IMR-90 (cell line): ENCODE measurements at regions not wholly inside any gene's neighbourhood (a gene's known extent, or its start where the extent isn't known, plus 50 kb on each side); places are given as distances from the start of the nearest gene placed in this dataset.

Experiments
- ATAC-seq: fragments of 200-7000 bp; cut with Tn5 transposase; 2 replicates; pipeline ENCODE4 v1.9.1; 2020; ENCODE audit warnings: low read depth, mild to moderate bottlenecking, moderate library complexity
- BruUV-seq: library from RNA; stranded (reverse); fragments of 400-500 nt; replicated peaks from 2 replicates; lab custom pipeline; 2021; lab: Mats Ljungman, UMichigan
- CTCF ChIA-PET: fragments of 300-600 bp; formaldehyde crosslinking; extraction: SDS; loops from one replicate; lab custom pipeline; 2021; ENCODE audit warnings: antibody characterized with exemption; lab: Yijun Ruan, JAX
- POLR2A ChIA-PET: fragments of 300-600 bp; sonication (Branson Sonifier 250); formaldehyde crosslinking; loops from one replicate; lab custom pipeline; 2022; ENCODE audit warnings: antibody characterized with exemption; ENCODE audit not compliant: unreplicated experiment; lab: Charles Lee
- DNase-seq: peaks from one replicate; pipeline ENCODE4 v3.0.0; 2013
- H2AFZ ChIP-seq: replicated peaks from 2 replicates; pipeline ENCODE3; 2013; ENCODE audit warnings: low read length, mild to moderate bottlenecking; ENCODE audit not compliant: poor library complexity
- H2AK5ac ChIP-seq: 2 replicates; pipeline ENCODE4 v1.6.1; 2013; ENCODE audit warnings: low read depth, low read length, inconsistent platforms
- H2AK9ac ChIP-seq: replicated peaks from 2 replicates; pipeline ENCODE3; 2013; ENCODE audit warnings: mild to moderate bottlenecking, low read depth, low read length, moderate library complexity; ENCODE audit not compliant: poor library complexity
- H2BK120ac ChIP-seq: 2 replicates; pipeline ENCODE4 v1.6.1; 2013; ENCODE audit warnings: low read depth, low read length, inconsistent platforms
- H2BK15ac ChIP-seq: 3 replicates; pipeline ENCODE4 v1.6.1; 2013; ENCODE audit warnings: low read depth, low read length, inconsistent platforms
- H2BK20ac ChIP-seq: 2 replicates; pipeline ENCODE4 v1.6.1; 2013; ENCODE audit warnings: low read depth, mild to moderate bottlenecking, inconsistent platforms, low read length, moderate library complexity
- H2BK5ac ChIP-seq: 2 replicates; pipeline ENCODE4 v1.6.1; 2013; ENCODE audit warnings: mild to moderate bottlenecking, low read depth, low read length, inconsistent platforms; ENCODE audit not compliant: poor library complexity, severe bottlenecking
- H3K14ac ChIP-seq: replicated peaks from 2 replicates; pipeline ENCODE4 v1.6.1; 2013; ENCODE audit warnings: low read depth, low read length, inconsistent platforms
- H3K18ac ChIP-seq: 2 replicates; pipeline ENCODE4 v1.6.1; 2013; ENCODE audit warnings: low read depth, low read length, control low read depth
- H3K23ac ChIP-seq: 2 replicates; pipeline ENCODE4 v1.6.1; 2013; ENCODE audit warnings: low read depth, low read length, inconsistent platforms
- H3K27ac ChIP-seq: 2 replicates; pipeline ENCODE4 v1.5.1; 2013; ENCODE audit warnings: mild to moderate bottlenecking, control low read depth, low read length; ENCODE audit not compliant: insufficient read depth
- H3K27me3 ChIP-seq: 2 replicates; pipeline ENCODE4 v1.6.1; 2013; ENCODE audit warnings: low read length; ENCODE audit not compliant: control insufficient read depth, insufficient read depth
- H3K36me3 ChIP-seq: 2 replicates; pipeline ENCODE4 v1.6.1; 2013; ENCODE audit warnings: low read length, mixed read lengths; ENCODE audit not compliant: control insufficient read depth, insufficient read depth
- H3K4ac ChIP-seq: 2 replicates; pipeline ENCODE4 v1.6.1; 2013; ENCODE audit warnings: low read depth, low read length, inconsistent platforms
- H3K4me1 ChIP-seq: 2 replicates; pipeline ENCODE4 v1.6.1; 2013; ENCODE audit warnings: low read length, mixed read lengths; ENCODE audit not compliant: control insufficient read depth, insufficient read depth
- H3K4me2 ChIP-seq: 2 replicates; pipeline ENCODE4 v1.6.1; 2013; ENCODE audit warnings: low read depth, mild to moderate bottlenecking, control low read depth, low read length, moderate library complexity
- H3K4me3 ChIP-seq: 2 replicates; pipeline ENCODE4 v1.5.1; 2013; ENCODE audit warnings: low read depth, mild to moderate bottlenecking, control low read depth, low read length, moderate library complexity; ENCODE audit not compliant: insufficient read depth
- H3K56ac ChIP-seq: 2 replicates; pipeline ENCODE4 v1.6.1; 2013; ENCODE audit warnings: low read length, inconsistent platforms; ENCODE audit not compliant: insufficient read depth; ENCODE audit errors: extremely low read depth
- H3K79me1 ChIP-seq, 2 experiments: 2 replicates each; pipeline ENCODE4 v1.6.1; 2013; ENCODE audit warnings: low read length in 2 of 2, inconsistent platforms in 1 of 2, low read depth in 1 of 2
- H3K9ac ChIP-seq: 2 replicates; pipeline ENCODE4 v1.6.1; 2013; ENCODE audit warnings: low read depth, low read length, control low read depth
- H3K9me1 ChIP-seq: 2 replicates; pipeline ENCODE4 v1.6.1; 2013; ENCODE audit warnings: low read length, inconsistent platforms; ENCODE audit not compliant: insufficient read depth
- H3K9me3 ChIP-seq: 2 replicates; pipeline ENCODE4 v1.6.1; 2013; ENCODE audit warnings: low read length; ENCODE audit not compliant: control insufficient read depth, insufficient read depth
- H4K20me1 ChIP-seq: 2 replicates; pipeline ENCODE4 v1.6.1; 2013; ENCODE audit warnings: low read length, inconsistent platforms; ENCODE audit not compliant: insufficient read depth
- H4K5ac ChIP-seq: 2 replicates; pipeline ENCODE4 v1.6.1; 2013; ENCODE audit warnings: mild to moderate bottlenecking, low read depth, low read length, control low read depth
- H4K8ac ChIP-seq, 2 experiments: 2 replicates each; pipeline ENCODE4 v1.6.1; 2013; ENCODE audit warnings: low read depth in 2 of 2, low read length in 2 of 2, control low read depth in 1 of 2, inconsistent platforms in 1 of 2
- H4K91ac ChIP-seq: 2 replicates; pipeline ENCODE4 v1.6.1; 2013; ENCODE audit warnings: low read depth, low read length, inconsistent platforms; ENCODE audit not compliant: insufficient read depth
- BHLHE40 ChIP-seq: fragments of 150-350 bp; IDR thresholded peaks from 2 replicates; pipeline ENCODE4 v1.6.1; 2016; ENCODE audit warnings: mild to moderate bottlenecking, low read depth, low read length
- CEBPB ChIP-seq: IDR thresholded peaks from 2 replicates; pipeline ENCODE4 v1.6.1; 2012; ENCODE audit warnings: low read depth, low read length, improper control_type of control experiment
- CHD1 ChIP-seq: IDR thresholded peaks from 2 replicates; pipeline ENCODE4 v1.6.1; 2012; ENCODE audit warnings: low read depth, low read length, improper control_type of control experiment
- CTCF ChIP-seq: conservative IDR thresholded peaks from 2 replicates; pipeline ENCODE4 v1.5.1; 2012; ENCODE audit warnings: mild to moderate bottlenecking, low read depth, low read length, improper control_type of control experiment
- ELK1 ChIP-seq: fragments of 150-350 bp; IDR thresholded peaks from 2 replicates; pipeline ENCODE4 v1.6.1; 2016; ENCODE audit warnings: low read depth, mild to moderate bottlenecking, low read length, moderate library complexity, borderline replicate concordance
- FOS ChIP-seq: fragments of 150-350 bp; IDR thresholded peaks from 2 replicates; pipeline ENCODE4 v1.6.1; 2016; ENCODE audit warnings: low read depth, low read length
- MAFK ChIP-seq: IDR thresholded peaks from 2 replicates; pipeline ENCODE4 v1.6.1; 2012; ENCODE audit warnings: low read depth, low read length, improper control_type of control experiment
- MAZ ChIP-seq: IDR thresholded peaks from 2 replicates; pipeline ENCODE4 v1.6.1; 2012; ENCODE audit warnings: low read depth, mild to moderate bottlenecking, low read length, improper control_type of control experiment, moderate library complexity, borderline replicate concordance
- MXI1 ChIP-seq: IDR thresholded peaks from 2 replicates; pipeline ENCODE4 v1.6.1; 2012; ENCODE audit warnings: low read depth, mild to moderate bottlenecking, low read length, moderate library complexity, borderline replicate concordance
- NFE2L2 ChIP-seq: fragments of 150-350 bp; IDR thresholded peaks from 2 replicates; pipeline ENCODE4 v1.6.1; 2016; ENCODE audit warnings: low read depth, mild to moderate bottlenecking, low read length
- RAD21 ChIP-seq: IDR thresholded peaks from 2 replicates; pipeline ENCODE4 v1.6.1; 2012; ENCODE audit warnings: low read length, improper control_type of control experiment
- RCOR1 ChIP-seq: IDR thresholded peaks from 2 replicates; pipeline ENCODE4 v1.6.1; 2012; ENCODE audit warnings: mild to moderate bottlenecking, low read length, improper control_type of control experiment; ENCODE audit not compliant: insufficient replicate concordance
- RFX5 ChIP-seq: IDR thresholded peaks from 2 replicates; pipeline ENCODE4 v1.8.0; 2012; ENCODE audit warnings: low read depth, mild to moderate bottlenecking, low read length, moderate library complexity
- SMC3 ChIP-seq: fragments of 150-350 bp; IDR thresholded peaks from 2 replicates; pipeline ENCODE4 v1.6.1; 2016; ENCODE audit warnings: low read depth, mild to moderate bottlenecking, antibody characterized with exemption, low read length, moderate library complexity
- USF2 ChIP-seq: fragments of 150-350 bp; IDR thresholded peaks from 2 replicates; pipeline ENCODE4 v1.6.1; 2017; ENCODE audit warnings: mild to moderate bottlenecking, antibody characterized with exemption, low read length, low read depth
- WGBS, 2 experiments: methylation state at CpG; one replicate each; pipeline versions ENCODE4 v1.1.5 to v1.1.7; 2013; ENCODE audit warnings: missing lambda C conversion rate in 2 of 2; ENCODE audit not compliant: insufficient read length in 1 of 2; ENCODE audit errors: extremely low coverage in 2 of 2; 5-methylcytosine and 5-hydroxymethylcytosine counted together
- dilution Hi-C: fragments of 300-500 bp; cut with HindIII; formaldehyde crosslinking; loops from one replicate; pipeline ENCODE4 v1.14.3; 2018; ENCODE audit warnings: low sequenced_read_pairs; ENCODE audit not compliant: unreplicated experiment
- in situ Hi-C: fragments of 300-500 bp; cut with MboI; formaldehyde crosslinking; loops from 3 replicates; pipeline ENCODE4 v1.14.3; 2019; ENCODE audit warnings: low sequenced_read_pairs, inconsistent platforms, mixed read lengths
- intact Hi-C: fragments of 100-400 bp; cut with micrococcal nuclease; formaldehyde crosslinking; loops from 2 replicates; pipeline ENCODE4 v1.10.0; 2022

- Histone ChIP-seq H3K56ac (no peak overlapping the region), H3K79me1 (no peaks in the 10 kb centered on the region), H4K20me1 (no peaks in the 10 kb centered on the region), H2BK20ac (peak overlapping the region; percentile 2; the same call in 1 of the 2 replicates), H2BK15ac (peak overlapping the region; percentile 39; the same call in 2 of the 3 replicates), H3K27me3 (no peaks in the 10 kb centered on the region), H4K5ac (peak overlapping the region; percentile 12; the same call in 1 of the 2 replicates), H3K9ac (no peak overlapping the region), H3K36me3 (no peaks in the 10 kb centered on the region), H3K4ac (peak overlapping the region; percentile 57), H2AFZ (peak overlapping the region; percentile 16), H3K4me1 (peaks cover 11% of the 10 kb centered on the region), H2AK5ac (peak overlapping the region; percentile 68; the same call in 1 of the 2 replicates), H3K18ac (peak overlapping the region; percentile 22), H3K23ac (peak overlapping the region; percentile 13; the same call in 1 of the 2 replicates), H3K9me1 (peaks cover 6% of the 10 kb centered on the region), H4K8ac (peak overlapping the region in 1 of 2 experiments; percentile 18; a peak in 1 of 4 replicates), H3K14ac (peak overlapping the region; percentile 12; the same call in 1 of the 2 replicates), H3K9me3 (no peaks in the 10 kb centered on the region), H3K4me2 (no peak overlapping the region), H4K91ac (peak overlapping the region; percentile 59), H2AK9ac (no peak overlapping the region), H3K27ac (no peak overlapping the region), H2BK120ac (peak overlapping the region; percentile 49; the same call in 1 of the 2 replicates), H2BK5ac (no peak overlapping the region), H3K4me3 (no peak overlapping the region)
- BruUV-seq = no TSS peak
- intact Hi-C loops = no loop called here
- dilution Hi-C loops = no loop called here
- POLR2A ChIA-PET = interaction anchor here (0.5 kb wide), 1 partner anchor 352 kb away, joined by 3 read pairs; no protein-coding TSS in a partner anchor
- DNase-seq (no peak), ATAC-seq (no peak)
- CTCF ChIA-PET = no interaction called here
- TF ChIP-seq MXI1 (no peak), ELK1 (no peak), MAZ (no peak), BHLHE40 (no peak), RAD21 (no peak), CEBPB (no peak), NFE2L2 (no peak), SMC3 (no peak), CTCF (no peak), FOS (no peak), CHD1 (no peak), RFX5 (no peak), USF2 (no peak), MAFK (no peak), RCOR1 (no peak)
- no CpG with 5 or more reads among the region's 2 CpGs for WGBS, 2 experiments
- in situ Hi-C loops = no loop called here
Observed at GRCh38 chr6:134666125-134666524, 283.8 kb downstream of the ALDH8A1 start.
